ENCODE measurements at regions not wholly inside any gene's neighbourhood (a gene's known extent, or its start where the extent isn't known, plus 50 kb on each side); places are given as distances from the start of the nearest gene placed in this dataset.

GRCh38 chr2:12604341-12604740 is 112.4 kb upstream of the TRIB2 start:
- no peak for TF ChIP-seq POLR2A (IDR thresholded peaks at IDR 0.05)
- TF ChIP-seq, protein P1, sequence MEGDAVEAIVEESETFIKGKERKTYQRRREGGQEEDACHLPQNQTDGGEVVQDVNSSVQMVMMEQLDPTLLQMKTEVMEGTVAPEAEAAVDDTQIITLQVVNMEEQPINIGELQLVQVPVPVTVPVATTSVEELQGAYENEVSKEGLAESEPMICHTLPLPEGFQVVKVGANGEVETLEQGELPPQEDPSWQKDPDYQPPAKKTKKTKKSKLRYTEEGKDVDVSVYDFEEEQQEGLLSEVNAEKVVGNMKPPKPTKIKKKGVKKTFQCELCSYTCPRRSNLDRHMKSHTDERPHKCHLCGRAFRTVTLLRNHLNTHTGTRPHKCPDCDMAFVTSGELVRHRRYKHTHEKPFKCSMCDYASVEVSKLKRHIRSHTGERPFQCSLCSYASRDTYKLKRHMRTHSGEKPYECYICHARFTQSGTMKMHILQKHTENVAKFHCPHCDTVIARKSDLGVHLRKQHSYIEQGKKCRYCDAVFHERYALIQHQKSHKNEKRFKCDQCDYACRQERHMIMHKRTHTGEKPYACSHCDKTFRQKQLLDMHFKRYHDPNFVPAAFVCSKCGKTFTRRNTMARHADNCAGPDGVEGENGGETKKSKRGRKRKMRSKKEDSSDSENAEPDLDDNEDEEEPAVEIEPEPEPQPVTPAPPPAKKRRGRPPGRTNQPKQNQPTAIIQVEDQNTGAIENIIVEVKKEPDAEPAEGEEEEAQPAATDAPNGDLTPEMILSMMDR (IDR thresholded peaks at IDR 0.05) = no peak
- TF ChIP-seq EP300 (IDR thresholded peaks at IDR 0.05) = no peak
- no peak for DNase-seq (ENCODE audit: low spot score in 2 of 2)
- 59 to 71% methylated on average over 2 of the region's 2 CpGs for WGBS, 2 donors
- Histone ChIP-seq H3K36me3 (no peaks in the 10 kb centered on the region), H3K9me3 (no peaks in the 10 kb centered on the region), H3K4me1 (peaks cover 0 to 15% (median 5%) of the 10 kb centered on the region in 4 donors), H3K27me3 (no peaks in the 10 kb centered on the region), H3K4me3 (no peak overlapping the region), H3K27ac (no peak overlapping the region)

DNA sequence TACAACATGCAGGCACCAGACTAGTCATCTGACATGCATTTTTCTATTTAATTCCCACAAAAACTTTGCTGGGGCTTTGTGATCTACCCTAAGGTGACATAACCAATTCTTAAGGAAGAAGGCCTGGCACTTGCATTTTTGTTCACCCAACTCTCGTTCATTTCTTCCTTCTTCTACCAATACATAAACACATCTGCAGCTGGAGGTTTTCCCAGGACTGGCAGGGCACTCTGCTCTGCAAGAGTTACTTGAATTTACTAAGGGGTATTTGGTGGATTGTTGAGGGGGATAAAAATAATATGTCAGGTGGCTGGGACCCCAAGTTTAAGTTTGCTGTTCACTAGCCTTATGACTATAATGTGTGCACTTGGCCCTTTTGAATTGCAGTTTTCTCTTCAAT is 111.4 kb upstream of the TRIB2 start:
- H3K4me3 ChIP-seq = no peak overlapping the region
- no peaks in the 10 kb centered on the region for H3K27me3 ChIP-seq
- H3K4me1 ChIP-seq = peaks cover 0 to 15% (median 5%) of the 10 kb centered on the region in 4 donors
- H3K9me3 ChIP-seq = no peaks in the 10 kb centered on the region
- no peaks in the 10 kb centered on the region for H3K36me3 ChIP-seq
- TF ChIP-seq, protein P1 (IDR thresholded peaks at IDR 0.05) = no peak
- TF ChIP-seq EP300 (IDR thresholded peaks at IDR 0.05) (no peak), POLR2A (IDR thresholded peaks at IDR 0.05) (no peak)
- H3K27ac ChIP-seq = no peak overlapping the region
- WGBS, 2 donors = 82 to 96% methylated on average over 1 of the region's 1 CpG
- no peak for DNase-seq (ENCODE audit: low spot score in 2 of 2)

DNA sequence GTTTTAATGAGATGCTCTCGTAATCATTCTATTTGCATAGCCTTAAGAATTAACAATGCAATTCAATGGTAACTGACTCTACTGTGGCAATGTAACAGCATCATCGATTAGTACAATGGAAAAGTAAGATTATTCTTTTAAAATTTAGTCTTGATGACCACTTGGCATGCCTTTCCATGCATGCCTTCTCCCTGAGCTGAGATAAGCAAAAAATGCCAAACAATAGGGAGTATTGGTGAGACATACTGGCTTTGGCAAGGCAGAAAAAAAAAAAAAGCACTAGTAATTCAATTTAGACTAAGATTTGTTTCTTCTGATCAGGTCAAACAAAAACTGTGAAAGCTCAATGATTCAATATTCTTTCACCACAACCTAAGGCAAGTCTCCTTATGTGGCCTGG is 110.8 kb upstream of the TRIB2 start:
- DNase-seq (ENCODE audit: low spot score in 2 of 2) = no peak
- H3K9me3 ChIP-seq = no peaks in the 10 kb centered on the region
- no peaks in the 10 kb centered on the region for H3K36me3 ChIP-seq
- no peaks in the 10 kb centered on the region for H3K27me3 ChIP-seq
- 78 to 84% methylated on average over 2 of the region's 2 CpGs for WGBS, 2 donors
- H3K4me3 ChIP-seq = no peak overlapping the region
- no peak for TF ChIP-seq POLR2A (IDR thresholded peaks at IDR 0.05)
- TF ChIP-seq, protein P1 (IDR thresholded peaks at IDR 0.05) = no peak
- TF ChIP-seq EP300 (IDR thresholded peaks at IDR 0.05) = no peak
- H3K27ac ChIP-seq = no peak overlapping the region
- H3K4me1 ChIP-seq = peaks cover 0 to 15% (median 5%) of the 10 kb centered on the region in 4 donors

- 31 to 32% methylated on average over 5 of the region's 5 CpGs for WGBS, 2 donors
- Histone ChIP-seq H3K27me3 (no peaks in the 10 kb centered on the region), H3K36me3 (no peaks in the 10 kb centered on the region), H3K4me1 (peaks cover 0 to 15% (median 5%) of the 10 kb centered on the region in 4 donors), H3K9me3 (no peaks in the 10 kb centered on the region), H3K27ac (no peak overlapping the region), H3K4me3 (no peak overlapping the region)
- TF ChIP-seq EP300 (IDR thresholded peaks at IDR 0.05) (no peak), POLR2A (IDR thresholded peaks at IDR 0.05) (no peak)
- TF ChIP-seq, protein P1 (IDR thresholded peaks at IDR 0.05) = no peak
- no peak for DNase-seq (ENCODE audit: low spot score in 2 of 2)
These were observed 110.2 kb upstream of the TRIB2 start for GRCh38 chr2:12606472-12607000.

- 94% methylated on average over 3 of the region's 3 CpGs for WGBS, 2 donors
- Histone ChIP-seq H3K36me3 (no peaks in the 10 kb centered on the region), H3K9me3 (no peaks in the 10 kb centered on the region), H3K4me3 (no peak overlapping the region), H3K27me3 (no peaks in the 10 kb centered on the region), H3K27ac (no peak overlapping the region), H3K4me1 (peaks cover 0 to 15% (median 5%) of the 10 kb centered on the region in 4 donors)
- TF ChIP-seq, protein P1 (IDR thresholded peaks at IDR 0.05) = no peak
- no peak for TF ChIP-seq POLR2A (IDR thresholded peaks at IDR 0.05)
- no peak for DNase-seq (ENCODE audit: low spot score in 2 of 2)
These were observed 108.8 kb upstream of the TRIB2 start for GRCh38 chr2:12607971-12608370.

Data from tibial nerve (tissue), 4 donors.